ENCODE measurements at regions not wholly inside any gene's neighbourhood (a gene's known extent, or its start where the extent isn't known, plus 50 kb on each side); places are given as distances from the start of the nearest gene placed in this dataset.

GRCh38 chr12:116504438-116504837 lies 54.7 kb upstream of the MAP1LC3B2 start:
- in situ Hi-C loops (cut with MboI; ENCODE audit: low pct_ligation_motif_present in 1 of 4, low pct_unique_long_range_greater_than_20kb in 1 of 4, low sequenced_read_pairs in 3 of 4) (no loop called here), intact Hi-C loops (cut with DNase I; ENCODE audit: low total_unique reads) (no loop called here)
- no peaks in the 10 kb centered on the region for H3K36me3 ChIP-seq
- WGBS, 2 donors (ENCODE audit: low coverage in 1 of 2): 86% methylated on average over 4 of the region's 4 CpGs; no CpG with 5 or more reads in 1 of the 2 donors
- no peak for DNase-seq
- peaks cover 3 to 15% (median 9%) of the 10 kb centered on the region in 4 donors for H3K4me1 ChIP-seq
- H3K9me3 ChIP-seq: no peaks in the 10 kb centered on the region
- H3K27me3 ChIP-seq: peaks cover 5% of the 10 kb centered on the region
- no peak overlapping the region for H3K27ac ChIP-seq
- no peak overlapping the region for H3K4me3 ChIP-seq
- no peak for TF ChIP-seq POLR2A (IDR thresholded peaks at IDR 0.05)
- TF ChIP-seq EP300 (IDR thresholded peaks at IDR 0.05; ENCODE audit: low read depth): no peak
- TF ChIP-seq CTCF (IDR thresholded peaks at IDR 0.05): no peak
- no peak for TF ChIP-seq POLR2AphosphoS5 (IDR thresholded peaks at IDR 0.05)

- no peaks in the 10 kb centered on the region for H3K9me3 ChIP-seq
- TF ChIP-seq POLR2A (IDR thresholded peaks at IDR 0.05): no peak
- TF ChIP-seq EP300 (IDR thresholded peaks at IDR 0.05; ENCODE audit: low read depth): no peak
- no peak for TF ChIP-seq CTCF (IDR thresholded peaks at IDR 0.05)
- TF ChIP-seq POLR2AphosphoS5 (IDR thresholded peaks at IDR 0.05): no peak
- peaks cover 3 to 15% (median 9%) of the 10 kb centered on the region in 4 donors for H3K4me1 ChIP-seq
- WGBS, 2 donors (ENCODE audit: low coverage in 1 of 2): 57 to 60% methylated on average over 1 to 6 of the region's 6 CpGs
- H3K27me3 ChIP-seq: peaks cover 5% of the 10 kb centered on the region
- H3K4me3 ChIP-seq: no peak overlapping the region
- no peaks in the 10 kb centered on the region for H3K36me3 ChIP-seq
- no peak for DNase-seq
- no peak overlapping the region for H3K27ac ChIP-seq
- in situ Hi-C loops (cut with MboI; ENCODE audit: low pct_ligation_motif_present in 1 of 4, low pct_unique_long_range_greater_than_20kb in 1 of 4, low sequenced_read_pairs in 3 of 4) (no loop called here), intact Hi-C loops (cut with DNase I; ENCODE audit: low total_unique reads) (no loop called here)
Observed at GRCh38 chr12:116506697-116507064, 52.5 kb upstream of the MAP1LC3B2 start.

GRCh38 chr12:116508145-116509121 lies 50.7 kb upstream of the MAP1LC3B2 start:
- H3K27ac ChIP-seq: peak overlapping the region; percentile 46 to 74 (median 69)
- peak; percentile 39 for DNase-seq
- H3K4me3 ChIP-seq: peak overlapping the region; percentile 5 to 50 (median 24)

More at GRCh38 chr12:116508145-116509121, 50.7 kb upstream of the MAP1LC3B2 start:
- Histone ChIP-seq H3K9me3 (no peaks in the 10 kb centered on the region), H3K36me3 (no peaks in the 10 kb centered on the region), H3K4me1 (peaks cover 3 to 15% (median 9%) of the 10 kb centered on the region in 4 donors), H3K27me3 (peaks cover 5% of the 10 kb centered on the region)
- in situ Hi-C loops (cut with MboI; ENCODE audit: low pct_ligation_motif_present in 1 of 4, low pct_unique_long_range_greater_than_20kb in 1 of 4, low sequenced_read_pairs in 3 of 4) (no loop called here), intact Hi-C loops (cut with DNase I; ENCODE audit: low total_unique reads) (no loop called here)
- TF ChIP-seq EP300 (IDR thresholded peaks at IDR 0.05; ENCODE audit: low read depth) (no peak), POLR2A (IDR thresholded peaks at IDR 0.05) (no peak), POLR2AphosphoS5 (IDR thresholded peaks at IDR 0.05) (no peak), CTCF (IDR thresholded peaks at IDR 0.05) (no peak)
- WGBS, 2 donors (ENCODE audit: low coverage in 1 of 2): 9% methylated on average over 38 of the region's 60 CpGs; no CpG with 5 or more reads in 1 of the 2 donors

Small RNA genes in the stretch of these regions (small RNA-seq; reads per million reads assigned to genes)
- gene MIR4472-2: 0 reads per million in 4 donors
